SKM-1 (cell line): ENCODE measurements at regions not wholly inside any gene's neighbourhood (a gene's known extent, or its start where the extent isn't known, plus 50 kb on each side); places are given as distances from the start of the nearest gene placed in this dataset.
"Not testable (repeated sequence)": the region's sequence is repeated elsewhere in the genome, so short reads cannot be mapped to it uniquely, and the experiment has no call there.

ENCODE experiments used
- DNase-seq: peaks from one replicate; lab custom pipeline; 2025; ENCODE audit not compliant: unreplicated experiment; lab: John Stamatoyannopoulos, UW

- DNase-seq, result no peak
Measured at GRCh38 chr12:94863321-94864035, 140.0 kb downstream of the NDUFA12 start.

- no peak for DNase-seq
Measured at GRCh38 chr12:94862421-94862820, 141.1 kb downstream of the NDUFA12 start.

GRCh38 chr12:94856324-94856723, 147.2 kb downstream of the NDUFA12 start:
- no peak for DNase-seq

- no peak for DNase-seq
Measured at GRCh38 chr12:94855853-94856252, 147.6 kb downstream of the NDUFA12 start.

GRCh38 chr12:94851396-94852028, 152.0 kb downstream of the NDUFA12 start:
- DNase-seq, result no peak

GRCh38 chr12:94849411-94849976, 154.0 kb downstream of the NDUFA12 start:
- DNase-seq, result no peak

- DNase-seq, result no peak
Measured at GRCh38 chr12:94848966-94849365, 154.5 kb downstream of the NDUFA12 start.

- no peak for DNase-seq
Measured at GRCh38 chr12:94845110-94845509, 158.4 kb downstream of the NDUFA12 start.

GRCh38 chr12:94844452-94844851, 159.0 kb downstream of the NDUFA12 start:
- DNase-seq, result no peak

- DNase-seq, result no peak
Measured at GRCh38 chr12:94841904-94842610, 161.4 kb downstream of the NDUFA12 start.

GRCh38 chr12:94841177-94841576, 162.3 kb downstream of the NDUFA12 start:
- DNase-seq, result no peak

- DNase-seq, result no peak
Measured at GRCh38 chr12:94839347-94839746, 164.2 kb downstream of the NDUFA12 start.

GRCh38 chr12:94836952-94837670, 166.4 kb downstream of the NDUFA12 start:
- DNase-seq, result not testable (repeated sequence)

- no peak for DNase-seq
Measured at GRCh38 chr12:94834036-94834625, 169.4 kb downstream of the NDUFA12 start.

GRCh38 chr12:94832780-94833681, 170.5 kb downstream of the NDUFA12 start:
- no peak for DNase-seq

- no peak for DNase-seq
Measured at GRCh38 chr12:94832105-94832504, 171.4 kb downstream of the NDUFA12 start.

- no peak for DNase-seq
Measured at GRCh38 chr12:94831081-94831751, 172.3 kb downstream of the NDUFA12 start.

GRCh38 chr12:94829552-94829951, 173.9 kb downstream of the NDUFA12 start:
- no peak for DNase-seq

GRCh38 chr12:94819011-94819410, 168.7 kb upstream of the TMCC3 start:
- no peak for DNase-seq
